ENCODE measurements at regions not wholly inside any gene's neighbourhood (a gene's known extent, or its start where the extent isn't known, plus 50 kb on each side); places are given as distances from the start of the nearest gene placed in this dataset.
"Not testable (repeated sequence)": the region's sequence is repeated elsewhere in the genome, so short reads cannot be mapped to it uniquely, and the experiment has no call there.

DNA sequence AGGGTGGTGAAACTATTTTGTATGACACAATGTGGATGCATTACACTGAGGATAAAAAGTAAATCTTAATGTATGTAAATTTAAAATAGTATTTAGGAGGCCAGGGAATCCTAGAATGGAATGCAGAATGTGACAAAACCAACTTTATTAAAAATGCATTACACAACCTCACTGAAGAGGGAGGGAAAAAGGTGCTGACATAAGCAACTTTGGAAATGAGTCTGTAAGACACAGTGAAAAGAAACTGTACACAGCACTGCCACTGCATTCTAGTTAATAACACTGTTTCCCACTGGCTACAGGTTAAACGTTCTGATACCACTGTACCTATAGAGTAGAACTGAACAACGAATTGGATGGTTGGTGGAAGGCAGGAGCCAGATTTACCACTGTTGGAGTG is 308.8 kb upstream of the DPP6 start:
- TF ChIP-seq POLR2AphosphoS5 (IDR thresholded peaks at IDR 0.05; ENCODE audit: low read depth, low read length); POLR2A (IDR thresholded peaks at IDR 0.05; ENCODE audit: low read depth, low read length); TAF1 (IDR thresholded peaks at IDR 0.05; ENCODE audit: borderline replicate concordance, low read depth, low read length): not testable (repeated sequence)
